ENCODE measurements at regions not wholly inside any gene's neighbourhood (a gene's known extent, or its start where the extent isn't known, plus 50 kb on each side); places are given as distances from the start of the nearest gene placed in this dataset.

GRCh38 chr1:244339776-244340175 is 111.9 kb downstream of the ADSS2 start:
- TF ChIP-seq, protein P1, sequence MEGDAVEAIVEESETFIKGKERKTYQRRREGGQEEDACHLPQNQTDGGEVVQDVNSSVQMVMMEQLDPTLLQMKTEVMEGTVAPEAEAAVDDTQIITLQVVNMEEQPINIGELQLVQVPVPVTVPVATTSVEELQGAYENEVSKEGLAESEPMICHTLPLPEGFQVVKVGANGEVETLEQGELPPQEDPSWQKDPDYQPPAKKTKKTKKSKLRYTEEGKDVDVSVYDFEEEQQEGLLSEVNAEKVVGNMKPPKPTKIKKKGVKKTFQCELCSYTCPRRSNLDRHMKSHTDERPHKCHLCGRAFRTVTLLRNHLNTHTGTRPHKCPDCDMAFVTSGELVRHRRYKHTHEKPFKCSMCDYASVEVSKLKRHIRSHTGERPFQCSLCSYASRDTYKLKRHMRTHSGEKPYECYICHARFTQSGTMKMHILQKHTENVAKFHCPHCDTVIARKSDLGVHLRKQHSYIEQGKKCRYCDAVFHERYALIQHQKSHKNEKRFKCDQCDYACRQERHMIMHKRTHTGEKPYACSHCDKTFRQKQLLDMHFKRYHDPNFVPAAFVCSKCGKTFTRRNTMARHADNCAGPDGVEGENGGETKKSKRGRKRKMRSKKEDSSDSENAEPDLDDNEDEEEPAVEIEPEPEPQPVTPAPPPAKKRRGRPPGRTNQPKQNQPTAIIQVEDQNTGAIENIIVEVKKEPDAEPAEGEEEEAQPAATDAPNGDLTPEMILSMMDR (conservative IDR thresholded peaks at IDR 0.05; ENCODE audit: low read length), result no peak
- no peak for TF ChIP-seq EZH2phosphoT487 (IDR thresholded peaks at IDR 0.05; ENCODE audit: borderline replicate concordance)

Data from Loucy (cell line).